Dedifferentiated amniotic fluid mesenchymal stem cell (primary cell): ENCODE measurements at regions not wholly inside any gene's neighbourhood (a gene's known extent, or its start where the extent isn't known, plus 50 kb on each side); places are given as distances from the start of the nearest gene placed in this dataset.
A peak's percentile ranks its signal among the peaks of the same experiment; 100 is the strongest.

Experiments used
- DNase-seq: peaks from one replicate; pipeline ENCODE4 v3.0.0-alpha.2; 2016; ENCODE audit errors: extremely low spot score

DNA sequence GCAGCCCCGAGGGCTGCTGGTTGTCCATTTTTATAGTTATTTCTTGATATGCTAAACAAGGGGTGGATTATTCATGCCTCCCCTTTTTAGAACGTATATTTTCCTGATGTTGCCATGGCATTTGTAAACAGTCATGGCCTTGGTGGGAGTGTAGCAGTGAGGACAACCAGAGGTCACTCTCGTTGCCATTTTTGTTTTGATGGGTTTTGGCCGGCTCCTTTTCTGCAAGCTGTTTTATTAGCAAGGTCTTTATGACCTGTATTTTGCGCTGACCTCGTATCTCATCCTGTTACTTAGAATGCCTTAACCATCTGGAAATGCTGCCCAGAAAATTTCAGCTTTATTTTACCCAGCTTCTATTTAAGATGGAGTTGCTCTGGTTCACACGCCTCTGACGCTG lies 825.8 kb upstream of the CDH2 start:
- DNase-seq, result no peak

DNA sequence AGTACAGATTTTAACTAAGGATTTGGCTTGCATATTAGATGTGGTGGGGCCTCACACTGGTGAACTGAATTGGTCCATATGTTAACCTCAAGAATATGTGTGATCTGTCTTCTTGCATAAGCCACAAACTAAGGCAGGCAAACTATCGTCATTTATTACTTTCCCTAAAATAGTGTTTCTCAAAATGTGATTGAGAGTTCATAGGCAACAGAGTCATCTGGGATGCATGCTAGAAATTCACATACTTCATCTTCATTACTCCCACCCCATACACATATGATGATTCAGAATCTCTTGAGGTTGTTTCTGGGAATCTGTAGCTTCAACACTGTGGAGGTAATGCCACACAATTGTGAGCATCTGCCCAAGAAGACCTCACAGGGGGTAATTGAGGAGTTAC lies 822.8 kb upstream of the CDH2 start:
- no peak for DNase-seq

DNA sequence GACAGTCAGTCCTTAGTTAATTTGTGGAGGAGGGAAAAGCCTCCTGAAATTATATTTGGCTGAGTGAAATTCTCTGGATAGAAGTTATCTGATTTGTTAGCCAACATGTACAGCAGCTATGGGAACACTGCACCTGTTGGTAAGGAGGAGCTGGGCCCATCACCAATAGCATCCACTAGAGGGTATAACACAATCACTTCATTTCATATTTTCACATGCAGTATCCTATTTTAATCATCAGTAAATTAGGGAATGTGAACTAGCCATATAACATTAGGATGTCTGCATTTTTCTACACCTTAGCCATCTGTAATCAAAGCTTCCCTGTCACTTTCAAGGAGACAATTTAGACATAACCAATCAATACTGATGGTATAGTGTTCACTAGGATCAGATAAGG lies 818.4 kb upstream of the CDH2 start:
- no peak for DNase-seq

DNA sequence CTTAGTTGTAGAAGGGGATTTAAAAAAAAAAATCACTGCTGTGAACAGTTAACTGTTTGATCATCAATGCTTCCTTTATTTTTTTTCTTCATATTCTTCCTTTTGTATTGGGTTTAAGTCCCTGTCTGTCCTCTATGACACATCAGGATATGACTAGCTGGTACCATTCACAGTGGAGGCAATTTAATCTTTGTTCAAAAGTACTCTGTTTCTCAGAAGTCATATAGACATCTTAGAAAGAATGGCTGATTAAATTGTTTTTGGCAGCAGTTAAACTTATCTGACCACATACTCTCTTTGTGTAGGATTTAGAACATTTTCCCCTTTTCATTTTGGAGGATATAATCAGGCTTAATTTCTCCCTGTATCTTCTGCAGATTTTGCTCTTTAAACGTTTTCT lies 807.8 kb upstream of the CDH2 start:
- no peak for DNase-seq

DNA sequence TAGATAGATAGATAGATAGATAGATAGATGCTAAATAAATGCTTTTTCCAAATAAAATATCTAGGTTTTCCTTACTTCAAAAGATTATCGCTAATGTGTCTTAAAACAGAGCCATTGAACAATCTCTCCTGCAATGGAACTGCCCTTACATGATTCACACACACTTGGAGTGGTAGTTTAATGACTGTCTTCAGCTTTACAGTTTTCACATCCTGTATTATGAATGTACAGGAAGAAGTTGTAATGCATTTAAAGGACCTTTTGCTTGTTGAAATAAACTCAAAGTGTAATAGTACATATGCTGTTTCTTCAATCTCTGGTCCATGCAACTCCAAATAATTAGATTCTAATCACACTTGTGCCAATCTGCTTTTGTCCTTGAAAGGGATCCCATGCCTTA lies 797.6 kb upstream of the CDH2 start:
- no peak for DNase-seq

DNA sequence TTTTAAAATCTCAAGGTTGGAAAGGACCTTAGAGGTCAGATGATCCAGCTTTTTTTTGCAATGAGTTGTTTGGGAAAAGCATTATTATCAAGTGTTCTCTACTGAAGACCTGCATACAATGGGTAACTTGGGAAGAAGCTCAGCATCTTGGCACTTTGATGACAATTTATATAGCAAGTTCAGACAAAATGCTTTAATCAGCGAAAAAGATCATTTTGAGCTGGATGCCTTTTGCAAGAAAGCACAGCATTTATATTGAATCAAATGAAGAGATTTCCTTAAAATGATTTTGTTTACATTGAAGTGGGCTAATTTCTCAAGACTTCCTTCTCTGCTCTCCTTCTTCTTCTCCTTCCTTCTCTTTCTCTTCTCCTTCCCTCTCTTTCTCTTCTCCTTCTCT lies 796.4 kb upstream of the CDH2 start:
- DNase-seq, result no peak

DNA sequence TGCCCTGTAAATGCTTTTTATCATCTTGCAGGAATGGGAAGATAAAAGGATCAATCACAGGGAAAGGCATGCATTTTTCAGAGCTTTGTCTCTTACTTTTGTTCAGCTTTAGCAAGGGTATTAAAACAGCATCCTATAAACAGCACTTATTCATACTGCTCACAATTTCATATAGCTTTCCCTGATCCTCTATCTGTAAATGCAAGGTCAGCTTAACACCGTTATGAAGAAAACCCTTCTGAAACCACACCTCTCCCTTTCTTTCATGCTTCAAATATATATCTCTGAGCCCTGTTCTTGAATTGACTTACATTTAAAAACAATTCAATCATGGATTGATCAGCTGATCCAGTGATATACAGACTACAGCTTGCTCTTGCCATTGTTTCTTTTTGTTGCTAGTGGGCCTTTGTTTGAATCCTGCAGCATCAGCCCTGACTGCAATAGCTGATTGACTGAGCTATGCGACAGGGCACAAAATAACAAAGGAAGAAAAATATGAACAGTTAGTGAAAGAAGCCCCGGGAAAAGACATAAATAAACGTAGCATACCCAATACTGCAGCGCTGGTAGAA lies 795.5 kb upstream of the CDH2 start:
- no peak for DNase-seq

DNA sequence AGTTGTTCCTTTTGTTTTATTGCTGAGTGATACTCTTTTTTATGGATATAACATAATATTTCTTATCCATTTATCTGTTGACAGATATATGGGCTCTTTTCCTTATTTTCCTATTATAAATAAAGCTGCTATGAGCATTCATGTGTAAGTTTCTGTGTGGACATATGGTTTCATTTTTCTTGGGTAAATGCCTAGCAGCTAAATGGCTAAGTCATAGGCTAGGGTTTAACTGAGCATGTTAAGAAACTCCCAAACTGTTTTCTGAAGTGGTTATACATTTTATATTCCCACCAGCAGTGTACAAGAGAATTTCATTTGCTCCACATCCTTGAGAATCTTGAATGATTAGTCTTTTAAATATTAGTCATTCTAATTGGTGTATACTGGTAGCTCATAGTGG lies 786.6 kb upstream of the CDH2 start:
- DNase-seq, result peak; percentile 28

DNA sequence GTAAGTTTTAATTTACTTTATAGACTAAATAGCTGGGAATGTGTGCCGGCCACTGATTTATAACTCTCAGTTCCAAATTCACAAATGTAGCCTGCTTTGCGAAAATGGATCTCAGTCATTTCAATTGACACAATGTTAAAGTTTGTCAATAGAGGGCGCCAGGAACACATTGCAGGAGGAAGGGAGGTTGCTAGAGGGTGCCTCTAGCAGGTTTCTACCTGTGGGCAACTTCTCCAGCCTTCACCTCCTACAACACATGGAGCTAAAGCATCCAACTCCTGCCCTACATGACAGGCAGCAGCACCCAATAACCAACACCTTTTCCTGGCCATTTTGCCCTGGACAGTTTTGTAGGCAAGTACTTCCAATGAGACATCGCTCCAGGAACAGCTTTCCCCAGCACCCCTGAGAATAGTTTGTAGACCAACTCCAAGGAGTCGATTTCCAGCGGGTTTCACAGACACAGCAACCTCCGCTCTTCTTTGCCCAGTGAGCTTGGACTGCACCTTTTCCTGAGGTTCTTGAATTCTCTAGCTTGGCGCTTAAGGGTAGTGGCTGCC lies 784.8 kb upstream of the CDH2 start:
- no peak for DNase-seq

DNA sequence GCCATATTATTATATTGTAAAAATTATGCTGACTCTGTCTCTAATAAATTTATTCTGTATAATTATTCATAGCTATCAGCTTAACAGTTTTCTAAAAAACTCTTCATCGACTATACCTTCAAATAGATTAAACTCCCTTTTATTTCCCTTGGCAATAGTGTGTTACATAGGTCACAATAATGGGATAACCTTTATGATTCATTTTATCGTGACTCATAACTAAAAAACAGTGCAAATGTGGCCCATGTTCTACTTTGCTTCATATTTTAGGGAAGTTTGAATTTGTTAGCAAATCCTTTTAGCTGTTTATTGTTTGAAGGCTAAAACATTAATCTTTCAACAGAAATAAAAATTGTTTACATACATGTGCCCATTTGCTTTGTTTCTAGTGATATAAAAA lies 783.2 kb upstream of the CDH2 start:
- DNase-seq, result no peak

DNA sequence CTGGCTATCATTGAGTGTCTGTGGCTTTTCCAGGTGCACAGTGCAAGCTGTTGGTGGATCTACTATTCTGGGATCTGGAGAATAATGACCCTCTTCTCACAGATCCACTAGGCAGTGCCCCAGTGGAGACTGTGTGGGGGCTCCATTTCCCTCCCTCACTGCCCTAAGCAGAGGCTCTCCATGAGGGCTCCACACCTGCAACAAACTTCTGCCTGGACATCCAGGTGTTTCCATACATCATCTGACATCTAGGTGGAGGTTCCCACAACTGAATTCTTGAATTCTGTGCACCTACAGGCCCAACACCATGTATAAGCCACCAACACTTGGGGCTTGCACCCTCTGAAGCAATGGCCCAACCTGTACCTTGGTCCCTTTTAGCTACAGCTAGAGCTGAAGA lies 775.4 kb upstream of the CDH2 start:
- DNase-seq, result no peak

DNA sequence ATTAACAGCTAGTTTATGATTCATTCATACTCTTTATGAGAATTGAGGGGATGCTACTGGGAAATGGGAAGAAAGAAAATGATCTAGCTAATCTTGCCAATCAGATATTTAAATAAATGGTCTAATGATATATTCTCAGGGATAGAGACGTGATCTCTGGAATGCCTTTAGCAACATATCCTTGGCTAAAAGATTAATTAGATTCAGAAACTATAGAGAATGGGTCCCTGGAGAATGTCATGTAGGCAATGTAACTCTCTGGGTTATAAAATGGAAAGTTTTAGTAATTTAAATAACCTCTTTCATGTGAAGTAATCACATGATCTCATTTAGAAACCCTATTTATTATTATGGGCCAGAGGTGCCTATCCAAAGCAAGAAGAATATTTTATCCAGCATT lies 771.0 kb upstream of the CDH2 start:
- no peak for DNase-seq

DNA sequence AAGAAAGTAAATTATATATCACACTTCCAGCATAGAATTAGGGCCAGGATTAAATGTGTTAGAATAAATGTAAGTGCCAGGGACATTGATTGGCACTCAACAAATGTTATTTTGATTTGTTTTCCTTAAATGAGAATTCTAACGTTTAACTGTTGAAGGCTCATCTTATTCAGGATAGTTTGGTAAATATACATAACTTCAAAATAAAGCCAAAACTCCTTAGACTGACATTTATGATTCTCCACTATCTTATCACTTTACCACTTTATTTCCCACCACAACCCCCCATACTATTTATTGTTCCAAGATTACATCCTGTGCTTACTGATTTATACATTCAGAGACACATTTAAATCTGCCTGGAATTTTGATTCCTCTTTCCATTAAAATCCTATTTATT lies 769.5 kb upstream of the CDH2 start:
- no peak for DNase-seq

DNA sequence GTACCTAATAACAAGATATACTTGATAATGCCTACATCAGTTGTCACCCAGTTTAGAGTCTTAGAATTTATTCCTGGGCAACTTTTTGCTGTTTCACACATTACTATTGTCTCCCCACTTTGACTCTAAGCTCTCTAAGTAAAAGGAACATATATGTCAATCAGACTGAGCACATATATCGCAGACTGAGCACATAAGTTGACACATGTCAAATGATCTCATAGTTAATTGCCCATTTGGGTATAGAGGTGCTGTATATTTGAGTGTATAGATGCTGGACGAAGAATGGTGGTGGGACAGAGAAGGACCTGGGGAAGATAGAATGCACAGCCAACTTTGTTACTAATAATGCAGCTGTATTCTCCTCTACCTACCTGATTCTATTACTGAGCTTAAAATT lies 746.0 kb upstream of the CDH2 start:
- no peak for DNase-seq

DNA sequence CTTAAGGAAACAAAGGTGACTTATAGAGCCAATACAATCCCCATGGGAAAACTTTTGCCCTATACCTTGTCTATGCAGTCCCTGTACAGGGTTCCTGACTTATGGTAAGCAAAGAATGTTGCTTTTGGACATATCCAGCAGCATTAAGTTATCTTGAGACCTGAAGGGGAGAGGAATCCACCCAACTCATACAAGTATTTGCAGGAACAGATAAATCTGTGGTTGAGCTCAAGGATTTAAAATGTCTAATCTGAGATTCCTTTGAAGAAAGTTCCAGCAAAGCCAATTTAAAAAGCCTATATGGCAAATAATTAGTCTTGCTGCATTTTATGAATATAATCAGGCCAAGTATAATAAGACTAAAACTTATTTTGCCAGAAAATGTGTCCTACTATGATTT lies 739.5 kb upstream of the CDH2 start:
- no peak for DNase-seq

DNA sequence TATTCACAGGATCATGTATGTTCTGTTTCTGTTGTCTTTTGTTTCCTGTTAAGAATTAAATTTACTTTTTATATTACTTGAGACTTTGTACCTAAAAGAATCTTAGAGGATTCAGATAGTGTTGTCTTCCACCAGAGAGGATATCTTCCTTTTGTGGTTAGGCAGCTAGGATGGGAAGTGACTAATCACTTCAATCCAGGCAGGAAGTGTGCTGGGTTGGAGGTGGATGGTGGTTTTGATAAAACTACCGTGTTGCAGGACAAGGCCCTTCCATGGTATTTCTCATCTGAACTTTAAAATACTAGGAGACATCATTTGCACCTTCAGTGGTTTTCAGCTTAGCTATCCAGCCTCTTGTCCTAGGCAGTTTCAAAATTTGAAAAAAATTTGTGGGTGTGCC lies 728.6 kb upstream of the CDH2 start:
- no peak for DNase-seq

DNA sequence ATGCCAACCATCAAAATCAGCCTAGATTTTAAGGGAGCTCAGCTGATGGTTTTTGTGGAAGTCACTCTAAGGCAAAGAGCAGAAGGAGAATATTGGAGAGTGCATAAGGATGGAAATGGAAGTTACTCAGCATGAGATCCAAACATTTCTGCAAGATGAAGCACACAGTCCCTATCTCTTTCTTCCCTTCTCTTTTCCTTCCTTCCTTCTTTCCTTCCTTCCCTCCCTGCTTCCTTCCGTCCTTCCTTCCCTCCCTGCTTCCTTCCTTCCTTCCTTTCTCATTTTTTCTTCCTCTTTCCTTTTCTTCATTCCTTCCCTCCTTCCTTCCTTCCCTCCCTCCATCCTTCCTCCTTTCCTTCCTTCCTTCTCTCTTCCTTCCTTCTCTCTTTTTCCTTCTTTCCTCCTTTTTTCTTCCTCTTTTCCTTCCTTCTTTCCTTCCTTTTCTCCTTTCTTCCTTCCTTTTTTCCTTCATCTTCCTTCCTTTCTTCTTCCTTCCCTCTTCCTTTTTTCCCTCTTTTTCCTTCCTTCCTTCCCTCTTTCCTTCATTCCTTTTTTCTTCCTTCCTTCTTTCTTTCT lies 727.9 kb upstream of the CDH2 start:
- no peak for DNase-seq

DNA sequence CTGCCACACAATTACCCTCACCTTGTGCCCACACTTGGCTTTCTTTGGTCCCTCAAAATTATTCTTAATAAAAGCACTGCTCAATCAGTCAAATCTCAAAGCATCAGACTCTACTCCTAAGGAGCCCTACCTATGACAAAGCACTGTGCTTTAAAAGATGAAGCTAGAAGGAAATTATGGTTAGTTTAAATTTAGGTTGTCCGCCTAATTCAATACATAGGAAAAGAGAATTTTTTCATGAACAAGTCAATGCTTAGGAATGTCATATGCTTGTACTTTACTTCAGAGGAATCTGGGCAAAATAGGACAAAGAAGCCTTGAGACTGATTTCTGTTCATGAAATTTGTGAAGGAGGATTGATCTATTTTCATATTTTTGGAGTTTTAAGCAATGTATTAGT lies 726.4 kb upstream of the CDH2 start:
- DNase-seq, result peak; percentile 40

DNA sequence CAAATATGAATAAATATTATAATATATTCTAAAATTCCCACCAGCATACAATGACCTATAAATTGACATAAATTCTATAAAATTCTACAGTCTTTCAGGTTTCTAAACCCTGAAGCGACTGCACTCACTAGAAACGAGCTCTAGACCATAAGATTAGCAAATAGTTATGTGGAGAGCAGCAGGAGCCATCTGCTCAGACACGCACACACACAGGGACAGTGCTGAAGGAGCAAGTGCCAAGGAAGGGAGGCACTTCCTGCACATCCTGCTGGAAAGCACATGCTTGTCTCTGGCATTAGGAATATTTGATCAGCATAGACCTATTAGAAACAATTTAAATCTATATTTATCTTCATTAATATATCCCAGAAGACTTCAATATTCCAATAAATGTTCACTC lies 713.9 kb upstream of the CDH2 start:
- no peak for DNase-seq

DNA sequence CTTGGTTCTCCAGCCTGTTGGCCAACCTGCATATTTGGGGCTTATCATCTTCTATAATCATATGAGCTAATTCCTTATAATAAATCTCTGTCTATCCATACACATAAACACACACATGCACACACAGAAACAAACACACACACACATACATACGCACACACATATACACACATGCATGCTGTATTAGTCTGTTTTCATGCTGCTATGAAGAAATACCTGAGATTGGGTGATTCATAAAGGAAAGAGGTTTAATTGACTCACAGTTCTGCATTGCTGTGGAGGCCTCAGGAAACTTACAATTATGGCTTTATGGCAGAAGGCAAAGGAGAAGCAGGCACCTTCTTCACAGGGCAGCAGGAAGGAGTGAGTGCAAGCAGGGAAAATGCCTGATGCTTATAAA lies 707.4 kb upstream of the CDH2 start:
- DNase-seq, result no peak

DNA sequence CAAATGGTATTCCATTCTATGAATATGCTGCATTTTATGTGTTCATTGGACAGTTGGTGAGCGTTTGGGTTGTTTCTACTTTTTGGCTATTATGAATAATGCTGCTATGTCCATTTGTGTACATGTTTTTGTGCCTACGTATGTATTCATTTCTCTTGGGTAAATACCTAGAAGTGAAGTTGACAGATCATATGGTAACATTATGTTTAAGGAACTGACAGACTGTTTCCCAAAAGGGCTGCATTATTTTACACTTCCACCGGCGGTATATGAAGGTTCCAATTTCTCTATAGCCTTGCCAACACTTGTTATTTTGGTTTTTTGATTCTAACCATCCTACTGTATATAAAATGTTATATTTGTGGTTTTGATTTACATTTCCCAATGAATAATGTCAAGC lies 703.9 kb upstream of the CDH2 start:
- no peak for DNase-seq

DNA sequence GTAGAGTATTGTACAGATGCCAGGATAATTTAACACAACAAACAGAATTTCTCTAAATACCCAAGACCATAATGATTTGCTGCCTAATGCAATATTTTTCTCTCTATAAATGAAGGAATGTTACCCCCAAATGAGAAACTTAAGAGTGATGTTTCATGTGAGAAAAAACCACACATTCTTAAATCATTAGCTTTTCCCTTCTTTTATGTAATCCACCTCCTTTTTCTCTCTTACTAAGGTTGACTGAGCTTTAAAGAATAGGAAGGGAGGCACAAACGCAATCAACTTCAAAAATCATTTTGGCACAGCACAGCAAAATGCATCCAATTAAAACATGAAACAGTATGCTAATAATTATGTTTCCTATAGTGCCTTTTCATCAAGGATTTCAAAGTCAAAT lies 698.1 kb upstream of the CDH2 start:
- DNase-seq, result no peak

DNA sequence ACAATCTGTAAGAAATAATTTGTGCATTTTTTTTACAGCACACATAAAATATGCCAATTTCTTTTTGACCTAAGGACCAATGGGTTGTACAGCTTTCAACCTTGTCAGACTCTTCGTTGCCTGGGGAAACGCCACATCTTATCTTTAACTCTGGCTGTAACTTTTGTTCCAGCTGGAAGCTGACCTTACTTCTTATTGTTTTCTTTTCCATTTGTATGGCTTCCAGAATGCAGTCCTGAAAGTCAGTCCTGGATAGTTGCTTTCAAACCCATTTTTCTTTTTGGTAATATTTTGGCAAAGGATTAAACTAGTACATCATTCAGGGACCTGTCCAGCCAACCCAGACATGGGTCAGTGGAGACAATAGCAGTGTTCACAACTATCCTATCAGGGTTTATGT lies 686.5 kb upstream of the CDH2 start:
- no peak for DNase-seq

DNA sequence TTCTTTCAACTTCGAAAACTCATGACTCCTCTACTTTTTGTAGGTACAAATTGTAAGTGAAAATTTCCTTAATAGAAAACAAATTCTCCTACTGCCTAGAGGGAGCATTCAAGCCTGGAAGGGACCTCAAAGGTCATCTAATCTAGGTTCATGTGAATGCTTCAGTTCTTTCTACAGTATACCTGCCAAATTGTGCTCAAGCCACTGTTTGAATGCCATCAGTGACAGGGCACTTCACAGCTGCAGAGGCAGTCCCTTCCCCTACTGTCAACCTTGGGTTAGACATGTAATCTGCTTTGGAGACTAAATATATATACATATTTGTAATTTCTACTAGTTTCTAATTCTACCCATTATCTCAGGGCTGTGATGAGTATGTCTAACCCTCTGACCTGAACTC lies 681.3 kb upstream of the CDH2 start:
- DNase-seq, result no peak
